Panc1 (cell line): ENCODE measurements at regions not wholly inside any gene's neighbourhood (a gene's known extent, or its start where the extent isn't known, plus 50 kb on each side); places are given as distances from the start of the nearest gene placed in this dataset.

Experiments used
- CTCF ChIP-seq: fragments of 450-650 bp; IDR thresholded peaks from 2 replicates; pipeline ENCODE4 v1.5.1; 2017; ENCODE audit warnings: mild to moderate bottlenecking
- SIN3A ChIP-seq: IDR thresholded peaks from 2 replicates; pipeline ENCODE4 v1.6.1; 2012; ENCODE audit warnings: low read depth, mild to moderate bottlenecking, low read length, moderate library complexity, borderline replicate concordance; ENCODE audit not compliant: insufficient read depth

GRCh38 chr10:110432814-110433565 is 64.7 kb upstream of the DUSP5 start:
- TF ChIP-seq CTCF = no peak
- no peak for TF ChIP-seq SIN3A
